ENCODE measurements at regions not wholly inside any gene's neighbourhood (a gene's known extent, or its start where the extent isn't known, plus 50 kb on each side); places are given as distances from the start of the nearest gene placed in this dataset.

DNA sequence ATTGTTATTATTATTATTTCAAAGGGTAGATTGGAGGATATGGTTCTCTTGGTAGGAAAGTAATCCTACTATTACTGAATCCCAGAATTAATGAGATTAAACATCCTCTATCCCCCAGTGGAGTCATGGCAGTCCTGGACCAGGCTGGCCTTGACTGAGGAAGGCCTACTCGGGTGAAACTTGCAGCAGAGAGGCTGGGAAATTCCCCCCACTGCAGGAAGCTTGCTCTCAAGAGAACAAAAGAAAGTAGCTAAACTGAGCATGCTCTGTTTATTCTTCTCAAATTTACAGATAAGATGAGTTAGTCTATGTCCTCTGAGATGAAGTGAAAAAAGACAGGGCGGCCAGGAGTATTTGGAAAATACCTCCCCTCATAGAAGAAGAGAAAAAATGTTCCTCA is 233.9 kb upstream of the RPS23 start:
- no peak for TF ChIP-seq POLR2A (IDR thresholded peaks at IDR 0.05; ENCODE audit: low read length)
- TF ChIP-seq, protein P1, sequence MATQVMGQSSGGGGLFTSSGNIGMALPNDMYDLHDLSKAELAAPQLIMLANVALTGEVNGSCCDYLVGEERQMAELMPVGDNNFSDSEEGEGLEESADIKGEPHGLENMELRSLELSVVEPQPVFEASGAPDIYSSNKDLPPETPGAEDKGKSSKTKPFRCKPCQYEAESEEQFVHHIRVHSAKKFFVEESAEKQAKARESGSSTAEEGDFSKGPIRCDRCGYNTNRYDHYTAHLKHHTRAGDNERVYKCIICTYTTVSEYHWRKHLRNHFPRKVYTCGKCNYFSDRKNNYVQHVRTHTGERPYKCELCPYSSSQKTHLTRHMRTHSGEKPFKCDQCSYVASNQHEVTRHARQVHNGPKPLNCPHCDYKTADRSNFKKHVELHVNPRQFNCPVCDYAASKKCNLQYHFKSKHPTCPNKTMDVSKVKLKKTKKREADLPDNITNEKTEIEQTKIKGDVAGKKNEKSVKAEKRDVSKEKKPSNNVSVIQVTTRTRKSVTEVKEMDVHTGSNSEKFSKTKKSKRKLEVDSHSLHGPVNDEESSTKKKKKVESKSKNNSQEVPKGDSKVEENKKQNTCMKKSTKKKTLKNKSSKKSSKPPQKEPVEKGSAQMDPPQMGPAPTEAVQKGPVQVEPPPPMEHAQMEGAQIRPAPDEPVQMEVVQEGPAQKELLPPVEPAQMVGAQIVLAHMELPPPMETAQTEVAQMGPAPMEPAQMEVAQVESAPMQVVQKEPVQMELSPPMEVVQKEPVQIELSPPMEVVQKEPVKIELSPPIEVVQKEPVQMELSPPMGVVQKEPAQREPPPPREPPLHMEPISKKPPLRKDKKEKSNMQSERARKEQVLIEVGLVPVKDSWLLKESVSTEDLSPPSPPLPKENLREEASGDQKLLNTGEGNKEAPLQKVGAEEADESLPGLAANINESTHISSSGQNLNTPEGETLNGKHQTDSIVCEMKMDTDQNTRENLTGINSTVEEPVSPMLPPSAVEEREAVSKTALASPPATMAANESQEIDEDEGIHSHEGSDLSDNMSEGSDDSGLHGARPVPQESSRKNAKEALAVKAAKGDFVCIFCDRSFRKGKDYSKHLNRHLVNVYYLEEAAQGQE (IDR thresholded peaks at IDR 0.05) = no peak
- TF ChIP-seq, protein P2, sequence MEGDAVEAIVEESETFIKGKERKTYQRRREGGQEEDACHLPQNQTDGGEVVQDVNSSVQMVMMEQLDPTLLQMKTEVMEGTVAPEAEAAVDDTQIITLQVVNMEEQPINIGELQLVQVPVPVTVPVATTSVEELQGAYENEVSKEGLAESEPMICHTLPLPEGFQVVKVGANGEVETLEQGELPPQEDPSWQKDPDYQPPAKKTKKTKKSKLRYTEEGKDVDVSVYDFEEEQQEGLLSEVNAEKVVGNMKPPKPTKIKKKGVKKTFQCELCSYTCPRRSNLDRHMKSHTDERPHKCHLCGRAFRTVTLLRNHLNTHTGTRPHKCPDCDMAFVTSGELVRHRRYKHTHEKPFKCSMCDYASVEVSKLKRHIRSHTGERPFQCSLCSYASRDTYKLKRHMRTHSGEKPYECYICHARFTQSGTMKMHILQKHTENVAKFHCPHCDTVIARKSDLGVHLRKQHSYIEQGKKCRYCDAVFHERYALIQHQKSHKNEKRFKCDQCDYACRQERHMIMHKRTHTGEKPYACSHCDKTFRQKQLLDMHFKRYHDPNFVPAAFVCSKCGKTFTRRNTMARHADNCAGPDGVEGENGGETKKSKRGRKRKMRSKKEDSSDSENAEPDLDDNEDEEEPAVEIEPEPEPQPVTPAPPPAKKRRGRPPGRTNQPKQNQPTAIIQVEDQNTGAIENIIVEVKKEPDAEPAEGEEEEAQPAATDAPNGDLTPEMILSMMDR (IDR thresholded peaks at IDR 0.05) = no peak
- TF ChIP-seq CHD2 (IDR thresholded peaks at IDR 0.05; ENCODE audit: low read length, partially characterized antibody) = no peak
- TF ChIP-seq, protein P3, sequence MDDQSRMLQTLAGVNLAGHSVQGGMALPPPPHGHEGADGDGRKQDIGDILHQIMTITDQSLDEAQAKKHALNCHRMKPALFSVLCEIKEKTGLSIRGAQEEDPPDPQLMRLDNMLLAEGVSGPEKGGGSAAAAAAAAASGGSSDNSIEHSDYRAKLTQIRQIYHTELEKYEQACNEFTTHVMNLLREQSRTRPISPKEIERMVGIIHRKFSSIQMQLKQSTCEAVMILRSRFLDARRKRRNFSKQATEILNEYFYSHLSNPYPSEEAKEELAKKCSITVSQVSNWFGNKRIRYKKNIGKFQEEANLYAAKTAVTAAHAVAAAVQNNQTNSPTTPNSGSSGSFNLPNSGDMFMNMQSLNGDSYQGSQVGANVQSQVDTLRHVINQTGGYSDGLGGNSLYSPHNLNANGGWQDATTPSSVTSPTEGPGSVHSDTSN (IDR thresholded peaks at IDR 0.05) = no peak
- no peak for TF ChIP-seq MAFK (IDR thresholded peaks at IDR 0.05; ENCODE audit: partially characterized antibody)
- TF ChIP-seq, protein P4, sequence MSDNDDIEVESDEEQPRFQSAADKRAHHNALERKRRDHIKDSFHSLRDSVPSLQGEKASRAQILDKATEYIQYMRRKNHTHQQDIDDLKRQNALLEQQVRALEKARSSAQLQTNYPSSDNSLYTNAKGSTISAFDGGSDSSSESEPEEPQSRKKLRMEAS (IDR thresholded peaks at IDR 0.05) = no peak
- TF ChIP-seq, protein P5, sequence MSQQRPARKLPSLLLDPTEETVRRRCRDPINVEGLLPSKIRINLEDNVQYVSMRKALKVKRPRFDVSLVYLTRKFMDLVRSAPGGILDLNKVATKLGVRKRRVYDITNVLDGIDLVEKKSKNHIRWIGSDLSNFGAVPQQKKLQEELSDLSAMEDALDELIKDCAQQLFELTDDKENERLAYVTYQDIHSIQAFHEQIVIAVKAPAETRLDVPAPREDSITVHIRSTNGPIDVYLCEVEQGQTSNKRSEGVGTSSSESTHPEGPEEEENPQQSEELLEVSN (IDR thresholded peaks at IDR 0.05; ENCODE audit: borderline replicate concordance, low read depth) = no peak
- no peak for TF ChIP-seq JUNB (IDR thresholded peaks at IDR 0.05)
